Progenitor cell of endocrine pancreas (in vitro differentiated cells): ENCODE measurements at regions not wholly inside any gene's neighbourhood (a gene's known extent, or its start where the extent isn't known, plus 50 kb on each side); places are given as distances from the start of the nearest gene placed in this dataset. TPM values are rescaled to one million over a fixed set of nuclear protein-coding genes. Genes with fewer than 3 reads are reported as not detected.
"Not testable (repeated sequence)": the region's sequence is repeated elsewhere in the genome, so short reads cannot be mapped to it uniquely, and the experiment has no call there.

Experiments used
- DNase-seq: peaks from one replicate; pipeline ENCODE4 v3.0.0; 2021; ENCODE audit warnings: low spot score; ENCODE audit not compliant: unreplicated experiment
- H3K27ac Mint-ChIP-seq: 2 replicates; pipeline ENCODE4 v1.8.0; 2021; ENCODE audit warnings: mild to moderate bottlenecking, moderate library complexity, mixed read lengths
- H3K27me3 Mint-ChIP-seq: 2 replicates; pipeline ENCODE4 v1.8.0; 2021; ENCODE audit warnings: mixed read lengths
- H3K36me3 Mint-ChIP-seq: 2 replicates; pipeline ENCODE4 v1.8.0; 2022; ENCODE audit warnings: mixed read lengths; ENCODE audit not compliant: insufficient read depth
- H3K4me1 Mint-ChIP-seq: 2 replicates; pipeline ENCODE4 v1.8.0; 2021; ENCODE audit warnings: low read depth, mixed read lengths
- H3K4me3 Mint-ChIP-seq: 2 replicates; pipeline ENCODE4 v1.8.0; 2021; ENCODE audit warnings: low read depth, mild to moderate bottlenecking, moderate library complexity, mixed read lengths
- H3K9me3 Mint-ChIP-seq: 2 replicates; pipeline ENCODE4 v1.8.0; 2021; ENCODE audit warnings: low read depth, mixed read lengths
- microRNA-seq: library from miRNA; unstranded; fragments of <30 nt; microRNA quantifications from one replicate; pipeline ENCODE4 v1.1.0, GENCODE V29; 2020; ENCODE audit warnings: borderline number of aligned reads; ENCODE audit not compliant: unreplicated experiment

GRCh38 chr15:22282794-22283533, 175.7 kb upstream of the GOLGA6L22 start:
- peaks cover 30% of the 10 kb centered on the region for H3K9me3 Mint-ChIP-seq
- not testable (repeated sequence) for H3K4me1 Mint-ChIP-seq, DNase-seq, H3K27ac Mint-ChIP-seq, H3K36me3 Mint-ChIP-seq, H3K27me3 Mint-ChIP-seq, H3K4me3 Mint-ChIP-seq

- not testable (repeated sequence) for H3K27ac Mint-ChIP-seq, H3K27me3 Mint-ChIP-seq, H3K36me3 Mint-ChIP-seq, H3K4me1 Mint-ChIP-seq, H3K4me3 Mint-ChIP-seq, DNase-seq
- H3K9me3 Mint-ChIP-seq, result peaks cover 32% of the 10 kb centered on the region
These were observed 173.8 kb upstream of the GOLGA6L22 start for GRCh38 chr15:22284795-22285420.

GRCh38 chr15:22291054-22291453, 167.6 kb upstream of the GOLGA6L22 start:
- not testable (repeated sequence) for H3K4me1 Mint-ChIP-seq, H3K27me3 Mint-ChIP-seq, DNase-seq, H3K4me3 Mint-ChIP-seq, H3K27ac Mint-ChIP-seq, H3K36me3 Mint-ChIP-seq
- H3K9me3 Mint-ChIP-seq, result peaks cover 17% of the 10 kb centered on the region

GRCh38 chr15:22303112-22303511, 155.6 kb upstream of the GOLGA6L22 start:
- H3K4me3 Mint-ChIP-seq, H3K27me3 Mint-ChIP-seq: not testable (repeated sequence)

More at GRCh38 chr15:22303112-22303511, 155.6 kb upstream of the GOLGA6L22 start:
- H3K36me3 Mint-ChIP-seq, H3K27ac Mint-ChIP-seq, DNase-seq, H3K4me1 Mint-ChIP-seq: not testable (repeated sequence)
- H3K9me3 Mint-ChIP-seq, result peaks cover 28% of the 10 kb centered on the region

Small RNAs in the stretch of these regions (microRNA-seq; reads per million reads assigned to microRNA genes)
- not detected for gene MIR1268A
